Colon (tissue), 2 donors: ENCODE measurements at regions not wholly inside any gene's neighbourhood (a gene's known extent, or its start where the extent isn't known, plus 50 kb on each side); places are given as distances from the start of the nearest gene placed in this dataset.
"Not testable (repeated sequence)": the region's sequence is repeated elsewhere in the genome, so short reads cannot be mapped to it uniquely, and the experiment has no call there.

Experiments
- FAIRE-seq: peaks from 2 replicates; lab custom pipeline; 2012; peaks lifted over from hg19 to GRCh38; lab: Jason Lieb, UNC
- donor health status: control.
- donor health status: control.

DNA sequence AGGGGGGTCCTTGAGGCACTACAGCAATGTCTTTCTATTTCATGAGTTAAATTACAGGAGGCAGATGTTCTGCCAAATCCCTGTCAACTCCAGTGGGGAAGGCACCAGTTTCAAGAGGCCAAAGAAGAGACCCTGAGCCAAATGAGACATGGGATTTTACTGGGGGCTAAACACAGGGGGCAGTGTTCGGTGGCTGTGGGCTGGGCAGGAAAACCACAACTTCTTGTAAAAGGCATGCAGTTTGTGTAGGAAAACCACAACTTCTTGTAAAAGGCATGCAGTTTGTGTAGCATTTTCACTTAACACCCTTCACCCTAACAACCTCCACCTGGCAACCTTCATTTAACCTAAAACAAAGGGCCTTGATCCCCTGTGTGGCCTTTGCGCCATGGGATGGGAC, 61.0 kb downstream of the POLR2M start:
- no peak for FAIRE-seq

DNA sequence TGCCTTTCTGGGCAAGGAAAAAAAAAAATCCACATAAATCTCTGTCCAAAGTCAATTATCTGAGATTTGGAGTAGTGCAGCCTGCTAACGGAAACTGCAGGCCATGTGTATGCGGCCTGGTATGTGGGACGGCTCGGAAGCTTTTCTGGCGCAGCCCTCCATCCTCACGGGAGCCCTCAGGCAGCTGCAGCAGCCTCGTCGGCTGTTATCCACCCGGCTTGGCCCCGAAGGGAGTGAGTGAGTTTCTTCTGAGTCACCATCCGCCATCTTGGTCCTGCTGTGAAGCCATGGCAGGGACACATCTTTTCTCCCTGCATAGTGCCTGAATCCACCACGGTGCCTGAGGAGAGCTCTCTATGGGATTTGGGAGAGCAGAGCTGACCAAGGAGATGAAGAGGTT, 62.8 kb downstream of the POLR2M start:
- FAIRE-seq: no peak

DNA sequence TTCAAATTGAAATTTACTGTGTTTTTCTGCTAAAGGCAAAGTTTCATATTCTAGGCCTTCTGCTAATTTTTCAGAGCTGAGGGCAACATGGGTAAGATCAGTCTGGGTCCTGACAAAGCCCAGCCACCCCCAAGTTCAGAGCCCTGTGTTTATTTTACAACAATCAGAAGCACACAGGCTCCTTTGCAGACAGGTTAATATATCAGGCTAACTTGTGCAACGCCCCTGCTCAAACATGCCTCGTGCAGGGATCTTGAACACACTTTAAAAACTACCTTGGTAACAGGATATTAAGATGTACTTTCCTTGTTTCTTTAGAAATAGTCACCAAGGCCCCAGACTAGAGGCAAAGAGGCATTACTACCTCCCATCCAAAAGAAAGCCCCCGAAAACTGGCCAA, 64.0 kb downstream of the POLR2M start:
- FAIRE-seq: no peak

DNA sequence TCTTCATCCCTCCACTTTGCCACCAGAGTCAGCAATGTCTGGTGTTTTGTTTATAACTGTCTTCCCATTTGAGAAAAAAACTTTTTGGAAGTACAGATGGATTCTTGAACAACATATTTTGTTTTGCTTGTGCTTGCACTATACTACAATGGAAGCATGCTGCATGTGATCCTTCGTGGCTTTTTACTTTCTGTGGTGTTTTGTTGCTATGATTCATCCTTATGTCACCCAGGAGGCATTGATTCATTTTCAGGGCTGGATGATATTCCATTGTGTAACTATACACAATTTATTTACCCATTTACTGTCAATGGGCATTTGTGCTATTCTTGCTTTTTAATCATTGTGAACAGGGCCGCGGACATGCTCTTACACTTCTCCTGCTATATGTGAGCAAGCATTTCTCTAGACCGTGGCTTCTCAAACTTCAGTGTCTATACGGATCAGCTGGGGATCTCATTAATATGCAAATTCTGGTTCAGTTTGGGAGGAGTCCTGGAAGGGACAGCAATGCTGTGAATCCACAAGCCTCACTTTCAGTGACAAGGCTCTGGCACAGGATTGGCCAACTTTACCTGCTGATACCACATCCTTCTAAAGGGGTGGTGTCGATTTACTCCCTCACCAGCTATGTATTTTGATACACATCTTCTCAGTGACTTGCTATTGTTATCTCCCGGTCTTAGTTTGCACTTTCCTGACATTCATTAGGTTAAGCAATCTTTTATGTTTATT, 65.9 kb downstream of the POLR2M start:
- no peak for FAIRE-seq

DNA sequence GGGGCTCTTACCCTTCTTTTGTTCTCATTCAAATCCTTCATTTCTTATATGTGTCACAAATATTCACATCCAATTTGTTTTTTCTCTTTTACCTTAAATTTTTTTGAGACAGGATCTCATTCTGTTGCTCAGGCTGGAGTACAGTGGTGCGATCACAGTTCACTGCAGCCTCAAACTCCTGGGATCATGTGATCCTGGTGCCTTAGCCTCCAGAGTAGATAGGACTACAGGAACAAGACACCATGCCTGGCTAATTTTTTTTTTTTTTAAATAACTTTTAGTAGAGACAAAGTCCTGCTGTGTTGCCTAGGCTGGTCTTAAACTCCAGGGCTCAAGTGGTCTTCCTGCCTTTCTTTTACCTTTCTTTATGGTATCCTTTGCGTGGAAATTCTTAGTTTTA, 66.5 kb downstream of the POLR2M start:
- no peak for FAIRE-seq

DNA sequence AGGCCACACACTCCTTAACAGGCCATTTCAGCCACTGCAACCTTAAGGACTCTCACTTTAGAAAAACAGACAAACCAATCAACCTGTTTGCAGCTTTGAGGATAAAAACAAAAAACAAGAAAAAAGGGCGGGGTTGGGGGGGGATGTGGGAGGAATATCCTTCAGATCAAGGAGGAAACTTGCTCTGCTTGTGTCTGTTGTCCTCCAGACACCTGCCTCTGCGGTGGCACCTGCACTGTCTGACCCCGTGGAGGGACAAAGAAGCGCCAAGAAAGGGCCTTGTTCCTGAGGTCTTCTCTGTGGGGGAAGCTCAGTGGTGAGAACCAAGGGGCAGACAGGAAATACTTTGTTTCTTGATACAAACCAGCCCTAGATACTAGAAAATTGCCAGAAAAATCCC, 70.5 kb downstream of the POLR2M start:
- FAIRE-seq: no peak

DNA sequence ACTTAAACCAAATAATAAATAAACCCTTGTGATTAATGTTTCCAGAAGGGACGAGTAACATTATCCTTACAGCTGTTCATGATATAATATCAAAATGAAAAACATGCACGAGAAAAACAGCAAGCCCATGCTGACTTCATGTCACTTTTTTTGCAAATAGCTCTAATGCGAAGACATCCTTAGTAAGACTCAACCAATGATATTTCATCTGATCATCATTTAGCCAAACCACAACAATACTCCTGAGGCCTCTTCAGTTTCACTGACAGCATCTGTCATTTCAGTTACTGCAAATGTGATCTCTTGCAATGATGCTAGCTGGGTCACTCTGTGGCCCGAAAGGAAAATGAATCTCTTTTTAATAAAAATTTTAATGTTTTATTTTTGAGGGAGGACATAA, 74.0 kb downstream of the POLR2M start:
- FAIRE-seq: no peak

DNA sequence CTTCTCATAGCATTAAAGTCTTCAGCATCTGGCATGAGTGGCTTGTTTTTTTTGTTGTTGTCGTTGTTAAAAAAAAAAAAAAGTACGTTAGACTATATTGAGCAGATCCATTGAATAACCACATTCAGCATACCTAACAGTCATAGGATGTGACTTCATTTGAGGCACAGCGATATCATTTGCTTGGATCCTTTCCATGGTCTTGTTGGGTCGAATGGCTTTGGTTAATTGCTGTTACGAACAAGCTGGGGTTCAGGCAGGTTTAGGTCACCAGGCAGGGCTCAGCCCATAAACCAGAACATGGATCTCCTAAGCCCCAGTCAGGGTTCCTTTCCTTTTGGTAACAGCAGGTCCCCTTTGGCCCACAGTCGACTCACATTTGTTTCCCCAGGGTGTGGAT, 76.2 kb downstream of the POLR2M start:
- no peak for FAIRE-seq

DNA sequence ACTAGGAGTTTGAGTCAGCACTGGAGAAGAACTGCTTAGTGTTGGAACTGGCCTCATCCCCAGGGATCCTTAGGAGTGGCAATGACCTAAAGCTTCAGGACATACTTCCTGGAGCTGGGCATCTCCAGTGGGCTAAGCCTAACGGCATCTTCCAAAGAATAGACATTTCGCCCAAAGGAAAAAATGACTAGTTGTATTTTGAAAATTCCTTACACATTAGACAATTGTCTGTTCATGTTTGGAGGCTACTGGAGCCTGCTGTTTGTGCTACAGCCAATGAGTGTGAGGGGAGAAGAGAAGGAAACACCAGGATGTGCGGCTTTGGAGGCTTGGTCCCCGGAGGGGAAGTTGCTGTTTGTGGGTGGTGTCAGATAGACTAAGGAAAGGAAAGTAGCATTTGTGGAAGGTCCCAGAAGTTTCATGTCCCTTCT, 77.6 kb downstream of the POLR2M start:
- no peak for FAIRE-seq

DNA sequence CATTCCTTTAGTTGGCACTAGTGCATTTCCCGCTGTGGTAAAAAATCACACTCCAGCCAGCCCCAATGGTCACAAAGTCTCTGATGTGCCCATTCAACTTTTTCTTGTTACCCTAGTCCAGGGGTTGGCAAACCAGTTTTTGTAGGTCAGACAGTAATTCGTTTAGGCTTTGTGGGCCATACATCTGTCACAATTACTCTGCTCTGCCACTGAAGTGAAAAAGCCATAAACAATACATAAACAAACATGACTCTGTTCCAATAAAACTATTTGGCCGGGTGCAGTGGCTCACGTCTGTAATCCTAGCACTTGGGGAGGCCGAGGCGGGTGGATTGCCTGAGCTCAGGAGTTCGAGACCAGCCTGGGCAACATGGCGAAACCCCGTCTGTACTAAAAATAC, 78.5 kb downstream of the POLR2M start:
- no peak for FAIRE-seq

DNA sequence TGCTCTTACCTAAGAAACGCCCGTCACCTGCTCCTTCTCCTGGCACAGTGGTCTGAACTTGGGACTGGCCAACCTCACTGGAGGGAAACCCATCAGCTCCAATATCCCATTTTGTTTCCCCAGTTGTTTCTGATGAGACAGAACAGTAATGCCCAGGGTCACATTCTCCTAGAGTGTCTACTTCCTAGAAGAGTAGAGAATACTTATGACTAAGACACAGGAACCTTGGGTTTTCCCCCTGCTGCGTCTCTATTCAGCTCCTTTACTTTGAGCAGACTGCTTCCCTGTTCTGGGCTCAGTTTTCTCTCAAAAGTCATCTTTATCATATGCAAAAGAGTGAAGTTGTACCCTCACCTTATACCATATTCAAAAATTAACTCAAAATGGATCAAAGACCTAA, 79.4 kb downstream of the POLR2M start:
- FAIRE-seq: no peak

DNA sequence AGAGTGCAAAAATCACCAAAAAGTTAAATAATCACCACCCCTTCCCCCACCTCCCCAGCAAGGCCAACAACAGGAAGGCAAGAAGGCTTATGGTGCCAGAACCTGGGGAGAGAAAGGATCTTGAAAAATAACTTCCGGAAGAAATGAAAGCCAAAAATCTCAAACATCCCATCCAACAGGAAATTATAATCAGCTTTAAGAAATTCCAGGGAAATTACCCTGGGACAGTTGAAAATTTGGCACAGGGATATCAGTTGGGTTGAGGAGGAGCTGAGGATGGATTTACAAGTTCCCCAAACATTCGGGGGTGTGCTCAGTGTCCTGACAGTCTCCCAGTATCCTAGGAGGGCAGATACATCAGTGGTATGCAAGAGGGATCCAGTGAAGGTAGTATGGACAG, 82.7 kb downstream of the POLR2M start:
- FAIRE-seq: no peak

DNA sequence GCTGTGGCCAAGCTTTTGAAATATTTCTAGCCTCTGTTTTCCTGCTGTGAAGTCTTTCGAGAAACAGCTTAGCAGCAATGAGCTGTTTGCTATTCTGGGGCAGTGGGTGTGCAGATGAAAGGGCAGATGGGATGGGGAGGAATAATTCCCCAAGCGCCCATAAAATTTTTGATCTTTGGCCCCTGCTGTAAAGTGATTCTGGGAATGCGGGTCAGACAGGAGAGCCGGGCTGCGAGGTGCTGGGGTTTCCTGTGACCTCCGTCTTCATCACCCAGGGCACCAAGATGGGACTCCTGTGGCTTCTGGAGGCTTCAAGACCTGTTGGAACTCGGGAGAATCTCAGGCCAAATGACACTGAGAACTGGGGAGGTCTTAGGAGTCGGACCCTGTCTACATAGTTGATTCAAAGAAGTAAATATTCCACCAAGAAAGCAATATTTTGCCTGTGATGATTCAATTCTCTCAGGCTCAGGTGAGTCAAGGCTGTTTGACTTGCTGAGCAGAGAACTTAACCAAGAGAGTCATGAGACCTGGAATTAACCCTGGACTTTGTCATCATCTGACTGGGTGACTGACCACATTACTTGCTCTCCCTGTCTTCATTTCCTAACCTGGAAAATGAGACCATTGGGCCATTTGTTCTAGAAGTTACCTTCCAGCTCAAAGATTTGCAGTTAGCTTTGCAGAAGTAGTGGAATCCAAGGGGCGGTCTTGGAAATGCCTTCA, 86.4 kb downstream of the POLR2M start:
- FAIRE-seq: no peak

DNA sequence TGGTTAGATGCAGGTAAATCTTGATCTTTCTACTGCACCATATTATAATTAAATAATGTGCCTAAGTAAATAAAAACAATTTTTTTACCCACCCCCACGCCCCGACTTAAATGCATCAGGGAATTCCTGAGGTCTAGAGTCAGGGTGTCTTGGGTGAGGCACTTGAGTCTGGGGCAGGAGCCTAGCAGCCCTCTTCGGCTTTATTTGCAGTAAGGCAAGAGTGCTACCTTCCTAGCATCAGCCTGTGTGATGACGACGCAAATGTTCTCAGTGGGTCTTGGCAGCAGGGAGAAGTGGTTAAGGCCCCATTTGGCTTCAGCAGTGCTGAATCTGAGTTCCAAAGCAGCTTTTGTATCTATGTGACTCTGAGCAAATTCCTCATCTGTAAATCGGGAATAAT, 88.7 kb downstream of the POLR2M start:
- FAIRE-seq: no peak

DNA sequence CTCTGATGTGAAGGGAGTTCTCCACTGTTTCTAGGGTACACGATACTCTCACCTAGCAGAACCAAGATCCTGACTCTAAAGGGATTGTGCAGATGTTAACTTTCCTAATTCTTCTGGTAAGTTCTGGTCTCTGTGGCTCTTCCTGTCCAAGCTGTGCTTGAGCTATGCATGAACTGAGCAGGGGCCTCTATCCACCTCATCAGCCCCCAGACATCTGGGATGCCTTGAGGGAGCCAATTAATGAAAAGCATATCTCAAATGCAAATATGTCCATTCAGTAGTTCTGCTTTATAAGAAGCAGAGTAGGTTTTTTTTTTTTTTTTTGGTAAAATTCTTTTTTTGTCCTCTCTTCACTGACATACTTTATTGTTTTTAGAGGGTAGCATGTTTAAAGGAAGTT, 89.6 kb downstream of the POLR2M start:
- FAIRE-seq: no peak

DNA sequence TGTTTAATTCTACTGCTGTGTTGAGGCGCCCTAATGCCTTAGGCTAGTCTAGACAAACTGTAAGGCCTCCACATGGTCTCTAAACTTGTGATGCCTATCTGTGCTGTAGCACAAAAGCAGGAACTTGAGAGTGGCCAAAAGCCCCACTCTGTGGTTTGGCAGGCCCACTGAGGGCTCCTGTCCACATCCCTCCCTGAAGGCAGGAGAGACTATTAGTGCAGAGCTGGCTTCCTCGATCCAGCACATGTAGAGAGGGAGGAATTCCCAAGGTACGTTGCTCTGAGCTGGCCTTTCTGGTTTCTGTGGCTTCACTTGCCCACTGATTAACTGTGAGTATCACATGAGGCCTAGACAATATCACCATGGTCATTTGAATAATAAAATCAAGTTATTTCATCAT, 90.6 kb downstream of the POLR2M start:
- FAIRE-seq: no peak

DNA sequence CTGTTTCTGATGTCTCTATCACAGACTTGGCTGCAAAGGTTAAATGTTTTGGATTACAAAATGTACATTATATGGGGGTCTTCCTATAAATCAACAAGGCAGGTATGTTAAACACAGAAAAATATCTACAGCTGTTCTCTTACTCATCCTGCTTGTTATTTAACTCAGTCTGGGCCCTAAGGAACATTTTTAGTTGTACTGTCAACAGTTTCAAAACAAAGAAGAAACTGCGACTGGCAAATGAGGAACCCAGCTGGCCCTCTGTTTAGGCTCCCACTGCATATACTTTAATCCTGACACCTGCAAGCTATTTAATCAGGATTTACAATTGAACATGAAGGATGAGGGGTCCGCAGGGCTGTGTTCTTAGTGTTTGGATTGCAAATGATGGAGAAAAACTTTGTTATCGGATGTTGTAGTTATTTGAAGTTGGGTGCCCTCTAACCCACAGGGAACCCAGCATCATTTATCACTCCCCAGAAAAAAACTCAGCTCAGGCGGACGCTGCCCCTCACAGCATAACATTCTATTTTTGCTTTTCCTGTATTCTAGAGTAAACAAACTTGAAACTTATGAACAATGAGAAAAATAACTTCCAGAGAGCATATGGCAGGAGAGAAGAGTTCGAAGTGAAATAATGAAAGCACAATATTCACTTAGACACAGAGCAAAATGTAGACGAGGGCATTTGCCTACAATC, 91.2 kb downstream of the POLR2M start:
- no peak for FAIRE-seq

DNA sequence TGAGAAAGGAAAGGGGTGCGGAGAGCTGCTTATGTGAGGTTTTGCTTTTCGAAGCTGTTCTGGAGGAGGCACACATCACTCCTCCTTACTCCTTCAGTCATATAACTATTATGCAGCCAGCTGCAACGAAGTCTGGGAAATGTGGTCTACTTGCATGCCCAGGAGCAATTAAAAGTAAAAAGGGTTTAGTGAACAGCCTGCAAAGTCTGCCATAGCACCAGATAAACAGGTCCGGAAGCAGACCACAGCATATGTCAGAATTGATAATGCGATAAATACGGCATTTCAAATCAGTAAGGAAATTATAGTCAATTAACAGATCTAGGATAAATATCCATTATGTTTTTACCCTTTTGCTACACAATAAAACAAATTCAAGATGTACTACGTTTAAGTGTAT, 99.5 kb downstream of the POLR2M start:
- no peak for FAIRE-seq

DNA sequence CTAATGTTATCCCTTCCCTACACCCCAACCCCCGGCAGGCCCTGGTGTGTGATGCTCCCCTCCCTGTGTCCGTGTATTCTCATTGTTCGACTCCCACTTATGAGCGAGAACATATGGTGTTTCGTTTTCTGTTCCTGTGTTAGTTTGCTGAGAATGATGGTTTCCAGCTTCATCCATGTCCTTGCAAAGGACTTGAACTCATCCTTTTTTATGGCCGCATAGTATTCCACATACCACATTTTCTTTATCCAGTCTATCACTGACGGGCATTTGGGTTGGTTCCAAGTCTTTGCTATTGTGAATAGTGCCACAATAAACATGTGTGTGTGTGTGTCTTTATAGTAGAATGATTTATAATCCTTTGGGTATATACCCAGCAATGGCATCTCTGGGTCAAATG, 102.8 kb downstream of the POLR2M start:
- FAIRE-seq: not testable (repeated sequence)

DNA sequence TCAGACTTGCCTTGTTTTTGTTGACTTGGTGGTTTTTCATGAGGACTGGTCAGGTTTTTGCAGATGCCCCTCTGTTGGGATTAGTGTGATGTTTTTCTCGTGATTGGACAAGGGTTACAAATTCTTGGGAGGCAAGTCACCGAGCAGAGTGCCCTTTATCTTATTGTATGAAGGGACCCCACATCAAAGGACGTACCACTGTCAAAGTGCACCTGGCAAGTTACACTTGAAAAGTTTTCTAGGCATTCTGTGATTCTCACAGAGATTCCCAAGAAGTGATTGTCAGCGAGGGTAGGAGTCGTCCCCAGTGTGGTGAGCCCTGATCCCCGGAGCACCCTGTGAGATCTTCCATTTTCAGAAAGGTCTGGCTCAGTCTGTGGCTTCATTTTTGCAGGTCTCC, 110.1 kb downstream of the POLR2M start:
- FAIRE-seq: no peak

DNA sequence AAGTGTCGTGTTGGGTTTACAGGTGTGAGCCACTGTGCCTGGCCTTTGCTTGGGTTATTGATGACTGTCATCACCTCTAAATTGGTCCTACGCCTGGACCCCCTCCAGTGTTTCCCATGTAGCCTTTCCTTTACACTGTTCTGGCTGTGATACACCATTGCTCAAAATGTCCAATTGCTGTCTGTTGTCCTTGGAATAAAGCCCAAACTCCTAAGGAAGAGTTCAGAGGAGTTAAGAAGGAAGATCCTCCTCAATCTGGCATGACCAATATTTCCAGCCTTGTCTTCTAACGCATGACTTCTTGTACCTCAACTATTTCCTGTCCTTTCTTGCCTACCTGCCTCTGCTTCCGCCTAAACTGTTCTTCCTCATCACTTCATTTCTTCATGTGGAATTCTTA, 113.1 kb downstream of the POLR2M start:
- no peak for FAIRE-seq

DNA sequence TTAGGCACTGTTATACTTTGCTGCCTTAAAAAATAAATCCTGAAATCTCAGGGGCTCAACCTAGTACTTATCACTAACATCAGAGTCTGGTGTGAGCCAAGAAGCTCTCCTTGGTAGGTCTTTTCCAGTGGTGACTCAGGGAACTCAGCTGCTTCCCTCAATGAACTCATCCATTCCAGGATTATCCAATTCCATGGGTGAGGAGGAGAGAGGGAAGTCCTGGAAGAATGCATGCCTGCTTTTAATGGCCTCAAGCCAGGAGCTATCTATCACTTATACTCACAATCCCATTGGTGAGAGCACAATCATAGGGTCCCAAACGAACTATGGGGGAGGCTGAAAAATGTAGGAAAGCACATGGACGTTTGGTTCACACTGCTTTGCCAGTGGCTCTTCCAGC, 113.6 kb downstream of the POLR2M start:
- no peak for FAIRE-seq

DNA sequence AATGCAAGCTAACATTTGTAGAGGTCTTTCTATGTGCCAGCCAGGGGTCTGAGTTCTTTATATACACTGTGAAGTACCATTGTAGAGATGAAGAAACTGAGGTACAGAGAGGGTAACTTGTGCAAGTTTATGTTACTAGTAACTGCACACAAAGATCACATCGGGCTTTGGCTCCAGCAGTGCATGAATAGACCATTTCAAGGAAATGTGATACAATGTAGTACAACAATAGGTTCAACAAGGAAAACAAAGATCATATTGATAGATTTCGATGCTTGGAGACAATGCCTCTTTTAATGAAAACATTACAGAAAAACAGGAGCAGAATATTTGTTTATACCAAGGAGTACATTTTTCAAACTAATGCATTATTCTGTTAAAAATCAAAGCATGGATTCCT, 115.3 kb downstream of the POLR2M start:
- no peak for FAIRE-seq
